NT2/D1 (cell line): ENCODE measurements at regions not wholly inside any gene's neighbourhood (a gene's known extent, or its start where the extent isn't known, plus 50 kb on each side); places are given as distances from the start of the nearest gene placed in this dataset.

Experiments used
- YY1 ChIP-seq: IDR thresholded peaks from 2 replicates; pipeline ENCODE4 v1.6.1; 2011; ENCODE audit not compliant: insufficient read length, insufficient read depth
- ZNF274 ChIP-seq: IDR thresholded peaks from 2 replicates; pipeline ENCODE4 v1.6.1; 2011; ENCODE audit warnings: mild to moderate bottlenecking, low read depth, low read length

DNA sequence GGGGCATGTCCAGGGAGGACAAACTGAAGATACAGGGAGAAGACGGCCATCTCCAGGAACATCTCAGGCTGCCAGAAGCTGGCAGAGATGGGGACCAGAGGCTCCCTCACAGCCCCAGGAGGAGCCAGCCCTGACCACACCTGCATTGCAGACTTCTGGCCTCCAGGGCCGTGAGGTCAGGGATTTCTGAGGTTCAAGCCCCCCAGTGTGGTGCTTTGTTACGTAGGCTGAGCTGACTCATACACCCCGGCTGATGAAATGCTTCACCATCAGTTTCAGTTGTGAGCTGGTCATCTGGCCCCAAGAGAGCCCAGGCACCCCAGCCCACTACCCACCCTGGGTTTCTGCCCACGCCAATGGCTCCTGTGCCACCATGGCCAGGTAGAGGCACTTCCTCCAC, 106.4 kb downstream of the SIK1 start:
- TF ChIP-seq YY1, result no peak
- no peak for TF ChIP-seq ZNF274
